Chondrocyte (in vitro differentiated cells): ENCODE measurements at regions not wholly inside any gene's neighbourhood (a gene's known extent, or its start where the extent isn't known, plus 50 kb on each side); places are given as distances from the start of the nearest gene placed in this dataset.

Source experiments
- DNase-seq: peaks from one replicate; pipeline ENCODE4 v3.0.0; 2021; ENCODE audit warnings: mixed read lengths, low spot score
- H3K27ac Mint-ChIP-seq: one replicate; pipeline ENCODE4 v1.8.0; 2021; ENCODE audit warnings: mild to moderate bottlenecking, moderate library complexity, mixed read lengths; ENCODE audit not compliant: unreplicated experiment
- H3K27me3 Mint-ChIP-seq: 2 replicates; pipeline ENCODE4 v1.8.0; 2021; ENCODE audit warnings: low read depth, mixed read lengths
- H3K36me3 Mint-ChIP-seq: 2 replicates; pipeline ENCODE4 v1.8.0; 2021; ENCODE audit warnings: low read depth, mixed read lengths
- H3K4me1 Mint-ChIP-seq: 2 replicates; pipeline ENCODE4 v1.8.0; 2021; ENCODE audit warnings: low read depth, mild to moderate bottlenecking, mixed read lengths
- H3K4me3 Mint-ChIP-seq: one replicate; pipeline ENCODE4 v1.8.0; 2021; ENCODE audit warnings: mild to moderate bottlenecking, moderate library complexity, mixed read lengths; ENCODE audit not compliant: unreplicated experiment
- H3K9me3 Mint-ChIP-seq: 2 replicates; pipeline ENCODE4 v1.8.0; 2021; ENCODE audit warnings: low read depth, mixed read lengths
- CTCF ChIP-seq: fragments of 200-600 bp; sonication (generic); IDR thresholded peaks from 2 replicates; pipeline ENCODE4 v1.5.0; 2021; ENCODE audit warnings: antibody characterized with exemption, mild to moderate bottlenecking, moderate library complexity

- Mint-ChIP-seq H3K9me3 (peaks cover 5% of the 10 kb centered on the region), H3K4me3 (no peak overlapping the region), H3K27ac (no peak overlapping the region), H3K4me1 (peaks cover 9% of the 10 kb centered on the region), H3K27me3 (no peaks in the 10 kb centered on the region), H3K36me3 (no peaks in the 10 kb centered on the region)
- no peak for TF ChIP-seq CTCF
- no peak for DNase-seq
These were observed 280.2 kb downstream of the SRBD1 start for GRCh38 chr2:45330637-45331409.

DNA sequence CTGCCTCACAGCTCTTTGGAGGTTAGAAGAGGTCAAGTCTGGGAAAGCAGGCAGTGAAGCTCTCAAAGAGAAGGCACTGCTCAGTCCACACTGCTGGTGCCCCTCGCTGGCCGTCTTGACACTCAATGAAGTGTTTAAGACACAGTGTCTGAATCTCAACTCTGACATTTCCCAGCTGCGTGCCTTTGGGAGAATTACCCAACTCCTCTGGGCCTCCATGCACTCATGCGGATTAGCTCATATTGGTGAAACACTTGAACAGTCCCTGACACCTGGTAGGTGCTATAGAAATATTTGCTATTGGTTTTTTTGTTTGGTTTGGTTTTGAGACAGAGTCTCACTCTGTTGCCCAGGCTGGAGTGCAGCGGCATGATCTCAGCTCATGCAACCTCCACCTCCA lies 281.0 kb downstream of the SRBD1 start:
- Mint-ChIP-seq H3K4me1 (peaks cover 9% of the 10 kb centered on the region), H3K27ac (no peak overlapping the region), H3K4me3 (no peak overlapping the region), H3K27me3 (no peaks in the 10 kb centered on the region), H3K9me3 (peaks cover 5% of the 10 kb centered on the region), H3K36me3 (no peaks in the 10 kb centered on the region)
- DNase-seq: no peak
- TF ChIP-seq CTCF: no peak

- Mint-ChIP-seq H3K36me3 (no peaks in the 10 kb centered on the region), H3K9me3 (peaks cover 5% of the 10 kb centered on the region), H3K27me3 (no peaks in the 10 kb centered on the region), H3K27ac (no peak overlapping the region), H3K4me3 (no peak overlapping the region), H3K4me1 (peaks cover 9% of the 10 kb centered on the region)
- no peak for TF ChIP-seq CTCF
- no peak for DNase-seq
These were observed 281.9 kb downstream of the SRBD1 start for GRCh38 chr2:45329045-45329677.

- no peak for TF ChIP-seq CTCF
- no peaks in the 10 kb centered on the region for H3K36me3 Mint-ChIP-seq
These were observed 282.7 kb downstream of the SRBD1 start for GRCh38 chr2:45328264-45328870.

GRCh38 chr2:45323344-45323743 lies 287.7 kb downstream of the SRBD1 start:
- TF ChIP-seq CTCF: no peak
- Mint-ChIP-seq H3K27ac (no peak overlapping the region), H3K4me1 (no peaks in the 10 kb centered on the region), H3K27me3 (no peaks in the 10 kb centered on the region), H3K4me3 (no peak overlapping the region), H3K9me3 (peaks cover 14% of the 10 kb centered on the region), H3K36me3 (peaks cover under 1% of the 10 kb centered on the region)
- no peak for DNase-seq

More at GRCh38 chr2:45328264-45328870, 282.7 kb downstream of the SRBD1 start:
- Mint-ChIP-seq H3K9me3 (peaks cover 12% of the 10 kb centered on the region), H3K4me3 (no peak overlapping the region), H3K27me3 (no peaks in the 10 kb centered on the region), H3K27ac (no peak overlapping the region), H3K4me1 (peaks cover 9% of the 10 kb centered on the region)
- DNase-seq: no peak
